ENCODE measurements at regions not wholly inside any gene's neighbourhood (a gene's known extent, or its start where the extent isn't known, plus 50 kb on each side); places are given as distances from the start of the nearest gene placed in this dataset.
A peak's percentile ranks its signal among the peaks of the same experiment; 100 is the strongest.

- no peaks in the 10 kb centered on the region for H3K4me1 ChIP-seq (ENCODE audit: low read depth)
- no peaks in the 10 kb centered on the region for H3K9me3 ChIP-seq (ENCODE audit: low read depth)
- no peak overlapping the region for H3K4me3 ChIP-seq
- H3K36me3 ChIP-seq = no peaks in the 10 kb centered on the region
- H3K27ac ChIP-seq = no peak overlapping the region
- TF ChIP-seq, protein P1, sequence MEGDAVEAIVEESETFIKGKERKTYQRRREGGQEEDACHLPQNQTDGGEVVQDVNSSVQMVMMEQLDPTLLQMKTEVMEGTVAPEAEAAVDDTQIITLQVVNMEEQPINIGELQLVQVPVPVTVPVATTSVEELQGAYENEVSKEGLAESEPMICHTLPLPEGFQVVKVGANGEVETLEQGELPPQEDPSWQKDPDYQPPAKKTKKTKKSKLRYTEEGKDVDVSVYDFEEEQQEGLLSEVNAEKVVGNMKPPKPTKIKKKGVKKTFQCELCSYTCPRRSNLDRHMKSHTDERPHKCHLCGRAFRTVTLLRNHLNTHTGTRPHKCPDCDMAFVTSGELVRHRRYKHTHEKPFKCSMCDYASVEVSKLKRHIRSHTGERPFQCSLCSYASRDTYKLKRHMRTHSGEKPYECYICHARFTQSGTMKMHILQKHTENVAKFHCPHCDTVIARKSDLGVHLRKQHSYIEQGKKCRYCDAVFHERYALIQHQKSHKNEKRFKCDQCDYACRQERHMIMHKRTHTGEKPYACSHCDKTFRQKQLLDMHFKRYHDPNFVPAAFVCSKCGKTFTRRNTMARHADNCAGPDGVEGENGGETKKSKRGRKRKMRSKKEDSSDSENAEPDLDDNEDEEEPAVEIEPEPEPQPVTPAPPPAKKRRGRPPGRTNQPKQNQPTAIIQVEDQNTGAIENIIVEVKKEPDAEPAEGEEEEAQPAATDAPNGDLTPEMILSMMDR (IDR thresholded peaks at IDR 0.05; ENCODE audit: low read depth, low read length) = no peak
- peak in 1 of 2 donors; percentile 19 for DNase-seq (ENCODE audit: low read depth in 1 of 2, low spot score in 1 of 2)
- no peaks in the 10 kb centered on the region for H3K27me3 ChIP-seq
These were observed 116.3 kb upstream of the GDF10 start for GRCh38 chr10:47183704-47184041.

DNA sequence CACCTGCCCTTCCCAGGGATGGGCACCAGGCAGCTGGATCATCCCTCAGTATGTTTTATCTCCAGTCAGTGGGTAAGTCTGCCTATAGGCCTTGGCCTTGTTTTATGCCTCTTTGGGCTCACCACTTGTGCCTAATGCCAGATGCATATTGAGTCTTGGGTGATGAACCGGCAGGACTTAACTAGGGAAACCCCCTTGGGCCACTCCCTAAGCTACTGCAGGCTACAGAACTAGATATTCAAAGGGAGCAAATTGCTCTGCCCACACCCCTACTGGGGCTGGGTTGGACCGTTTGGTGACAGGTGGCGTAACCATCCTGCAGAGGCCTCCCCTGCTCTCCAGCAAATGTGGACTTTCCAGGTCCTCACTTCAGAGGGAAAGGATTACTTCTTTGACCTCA is 115.7 kb upstream of the GDF10 start:
- Histone ChIP-seq H3K36me3 (no peaks in the 10 kb centered on the region), H3K9me3 (ENCODE audit: low read depth) (no peaks in the 10 kb centered on the region), H3K4me3 (no peak overlapping the region), H3K4me1 (ENCODE audit: low read depth) (no peaks in the 10 kb centered on the region), H3K27me3 (no peaks in the 10 kb centered on the region), H3K27ac (no peak overlapping the region)
- DNase-seq (ENCODE audit: low read depth in 1 of 2, low spot score in 1 of 2) = no peak
- TF ChIP-seq, protein P1 (IDR thresholded peaks at IDR 0.05; ENCODE audit: low read depth, low read length) = no peak

DNA sequence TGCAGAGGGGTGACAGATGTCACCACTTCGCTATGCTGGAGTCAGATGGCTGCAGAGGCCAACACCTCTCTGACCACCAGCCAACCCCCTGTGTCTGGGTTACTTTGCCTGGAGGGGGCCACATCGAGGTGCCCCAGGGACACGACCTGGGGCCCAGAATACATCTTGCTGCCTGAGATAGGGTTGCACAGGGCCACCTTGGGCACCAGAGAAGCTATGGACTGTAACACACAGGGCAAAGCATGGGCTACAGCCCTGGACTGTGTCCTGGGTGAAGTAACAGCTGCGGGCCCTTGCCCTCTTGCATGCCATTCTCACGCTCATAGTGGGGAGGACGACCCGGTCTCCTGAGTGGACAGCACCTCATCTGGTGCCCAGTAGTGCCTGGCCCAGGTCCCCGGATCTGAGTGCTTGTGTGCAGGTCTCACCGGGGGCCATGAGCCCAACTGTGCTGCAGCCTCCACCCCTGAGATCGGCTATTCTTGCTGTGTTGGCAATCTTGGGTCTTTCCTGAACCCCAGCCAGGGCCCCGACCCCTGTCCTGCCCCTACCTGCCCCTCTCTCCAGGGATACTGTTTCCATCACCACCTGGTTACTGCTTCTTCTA is 115.2 kb upstream of the GDF10 start:
- Histone ChIP-seq H3K27me3 (no peaks in the 10 kb centered on the region), H3K4me1 (ENCODE audit: low read depth) (no peaks in the 10 kb centered on the region)
- DNase-seq (ENCODE audit: low read depth in 1 of 2, low spot score in 1 of 2) = no peak

DNA sequence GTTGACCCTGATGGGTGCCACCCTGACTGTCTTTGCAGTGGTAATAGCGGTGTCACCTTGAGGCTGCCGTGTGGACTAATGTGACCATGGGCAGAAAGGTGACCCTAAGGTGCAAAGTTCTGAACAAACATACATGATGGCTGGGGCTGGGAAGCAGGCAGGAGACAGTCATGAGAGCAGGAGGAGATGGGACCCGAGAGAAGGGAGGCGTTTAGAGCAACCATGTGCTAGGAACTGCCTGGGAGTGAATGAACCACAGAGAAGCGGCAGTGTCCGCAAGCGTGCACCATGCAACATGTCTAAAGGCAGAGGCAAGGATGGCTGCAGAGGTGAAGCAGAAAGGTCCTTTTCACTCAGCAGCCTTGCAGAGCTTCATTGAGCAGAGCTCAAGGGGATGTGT is 113.1 kb upstream of the GDF10 start:
- H3K36me3 ChIP-seq = no peaks in the 10 kb centered on the region
- no peaks in the 10 kb centered on the region for H3K27me3 ChIP-seq
- DNase-seq (ENCODE audit: low read depth in 1 of 2, low spot score in 1 of 2) = no peak
- TF ChIP-seq, protein P1 (IDR thresholded peaks at IDR 0.05; ENCODE audit: low read depth, low read length) = no peak
- H3K4me3 ChIP-seq = no peak overlapping the region
- no peak overlapping the region for H3K27ac ChIP-seq
- no peaks in the 10 kb centered on the region for H3K4me1 ChIP-seq (ENCODE audit: low read depth)
- H3K9me3 ChIP-seq (ENCODE audit: low read depth) = no peaks in the 10 kb centered on the region

More for the DNA sequence above, 115.2 kb upstream of the GDF10 start:
- no peak overlapping the region for H3K27ac ChIP-seq
- no peaks in the 10 kb centered on the region for H3K9me3 ChIP-seq (ENCODE audit: low read depth)
- H3K4me3 ChIP-seq = no peak overlapping the region
- no peaks in the 10 kb centered on the region for H3K36me3 ChIP-seq
- TF ChIP-seq, protein P1 (IDR thresholded peaks at IDR 0.05; ENCODE audit: low read depth, low read length) = no peak

DNA sequence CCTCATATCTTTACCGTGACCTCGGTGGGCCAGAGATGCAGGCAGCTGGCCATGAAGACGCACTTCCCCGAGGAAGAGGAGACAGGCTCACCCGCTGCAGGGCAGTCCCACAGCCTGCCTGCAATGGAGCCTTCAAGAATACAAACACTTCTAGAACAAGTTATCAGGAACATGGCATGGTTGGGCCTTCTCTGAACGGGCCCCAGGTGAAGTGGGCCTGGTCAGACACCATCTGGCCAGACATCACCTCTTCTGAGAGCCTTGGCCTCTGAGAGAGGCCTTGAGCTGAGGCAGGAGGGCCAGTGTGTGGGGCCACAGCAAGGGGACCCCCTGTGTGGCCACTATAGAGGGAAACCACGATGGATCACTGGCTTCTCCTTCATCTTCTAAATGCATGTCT is 112.4 kb upstream of the GDF10 start:
- H3K27ac ChIP-seq = no peak overlapping the region
- H3K4me1 ChIP-seq (ENCODE audit: low read depth) = no peaks in the 10 kb centered on the region
- H3K27me3 ChIP-seq = no peaks in the 10 kb centered on the region
- TF ChIP-seq, protein P1 (IDR thresholded peaks at IDR 0.05; ENCODE audit: low read depth, low read length) = no peak
- H3K36me3 ChIP-seq = no peaks in the 10 kb centered on the region
- H3K9me3 ChIP-seq (ENCODE audit: low read depth) = no peaks in the 10 kb centered on the region
- no peak for DNase-seq (ENCODE audit: low read depth in 1 of 2, low spot score in 1 of 2)
- no peak overlapping the region for H3K4me3 ChIP-seq

DNA sequence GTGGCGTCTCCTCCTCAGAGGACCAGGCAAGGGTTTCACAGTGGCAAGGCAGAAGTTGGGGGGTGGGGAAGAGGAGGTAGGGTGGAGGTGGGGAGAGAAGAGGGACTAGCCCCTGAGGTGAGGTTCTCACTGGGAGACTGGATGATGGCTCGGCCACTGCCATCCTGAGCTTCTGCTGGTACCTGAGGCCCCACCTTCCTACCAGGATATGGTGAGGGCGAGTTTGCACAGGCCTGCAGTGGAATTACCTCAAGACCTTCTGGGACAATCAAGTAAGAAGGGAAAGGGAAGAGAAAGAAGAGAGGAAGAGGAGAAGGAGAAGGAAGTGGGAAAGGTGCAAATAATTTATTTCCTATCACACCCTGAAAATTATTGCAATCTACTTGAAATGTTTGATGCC is 111.8 kb upstream of the GDF10 start:
- H3K27me3 ChIP-seq = no peaks in the 10 kb centered on the region
- no peaks in the 10 kb centered on the region for H3K9me3 ChIP-seq (ENCODE audit: low read depth)
- no peak for DNase-seq (ENCODE audit: low read depth in 1 of 2, low spot score in 1 of 2)
- H3K4me1 ChIP-seq (ENCODE audit: low read depth) = no peaks in the 10 kb centered on the region
- H3K4me3 ChIP-seq = no peak overlapping the region
- TF ChIP-seq, protein P1 (IDR thresholded peaks at IDR 0.05; ENCODE audit: low read depth, low read length) = no peak
- H3K27ac ChIP-seq = no peak overlapping the region
- H3K36me3 ChIP-seq = no peaks in the 10 kb centered on the region
